MM.1S (cell line): ENCODE measurements at regions not wholly inside any gene's neighbourhood (a gene's known extent, or its start where the extent isn't known, plus 50 kb on each side); places are given as distances from the start of the nearest gene placed in this dataset.

Source experiments
- EZH2 ChIP-seq: fragments of 300-600 bp; sonication (generic); optimal IDR thresholded peaks from 2 replicates; pipeline ENCODE3; 2017; ENCODE audit warnings: low read depth, mild to moderate bottlenecking, antibody characterized with exemption, low read length, mixed read lengths
- EZH2phosphoT487 ChIP-seq: fragments of 300-600 bp; sonication (generic); IDR thresholded peaks from 2 replicates; pipeline ENCODE4 v1.6.1; 2018; ENCODE audit warnings: antibody characterized with exemption, low read length
- TF ChIP-seq, protein P1 (sequence below): fragments of 300-600 bp; sonication (generic); IDR thresholded peaks from 2 replicates; pipeline ENCODE4 v1.5.1; 2016; ENCODE audit warnings: antibody characterized with exemption, low read length, mixed read lengths

DNA sequence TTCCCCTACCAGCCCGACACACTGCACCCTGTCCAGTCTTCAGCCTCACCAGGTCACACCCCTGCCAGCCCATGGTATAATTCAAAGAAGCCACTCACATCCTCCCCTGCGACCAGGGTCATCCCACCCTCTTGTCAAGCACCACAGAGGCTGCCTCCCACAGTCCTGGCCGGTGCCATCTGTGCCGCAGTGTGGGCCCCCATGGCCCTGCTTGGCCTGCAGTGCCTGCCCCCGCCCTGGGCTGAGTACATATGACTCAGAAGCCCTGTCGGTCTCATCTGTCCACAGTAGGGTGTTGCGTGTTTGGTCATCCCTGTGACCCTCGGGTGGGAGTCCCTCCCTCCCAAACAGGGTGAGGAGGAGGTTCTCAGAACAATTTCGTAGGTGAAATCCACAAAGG lies 190.8 kb upstream of the AJAP1 start:
- TF ChIP-seq, protein P1, sequence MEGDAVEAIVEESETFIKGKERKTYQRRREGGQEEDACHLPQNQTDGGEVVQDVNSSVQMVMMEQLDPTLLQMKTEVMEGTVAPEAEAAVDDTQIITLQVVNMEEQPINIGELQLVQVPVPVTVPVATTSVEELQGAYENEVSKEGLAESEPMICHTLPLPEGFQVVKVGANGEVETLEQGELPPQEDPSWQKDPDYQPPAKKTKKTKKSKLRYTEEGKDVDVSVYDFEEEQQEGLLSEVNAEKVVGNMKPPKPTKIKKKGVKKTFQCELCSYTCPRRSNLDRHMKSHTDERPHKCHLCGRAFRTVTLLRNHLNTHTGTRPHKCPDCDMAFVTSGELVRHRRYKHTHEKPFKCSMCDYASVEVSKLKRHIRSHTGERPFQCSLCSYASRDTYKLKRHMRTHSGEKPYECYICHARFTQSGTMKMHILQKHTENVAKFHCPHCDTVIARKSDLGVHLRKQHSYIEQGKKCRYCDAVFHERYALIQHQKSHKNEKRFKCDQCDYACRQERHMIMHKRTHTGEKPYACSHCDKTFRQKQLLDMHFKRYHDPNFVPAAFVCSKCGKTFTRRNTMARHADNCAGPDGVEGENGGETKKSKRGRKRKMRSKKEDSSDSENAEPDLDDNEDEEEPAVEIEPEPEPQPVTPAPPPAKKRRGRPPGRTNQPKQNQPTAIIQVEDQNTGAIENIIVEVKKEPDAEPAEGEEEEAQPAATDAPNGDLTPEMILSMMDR: no peak
- TF ChIP-seq EZH2: no peak
- no peak for TF ChIP-seq EZH2phosphoT487
